Stimulated activated CD4-positive, alpha-beta T cell treated with anti-CD3 and anti-CD28 coated beads, Interleukin-1b, Interleukin-23, amount 100 ng/mL, for 24 hours (primary cell): ENCODE measurements at regions not wholly inside any gene's neighbourhood (a gene's known extent, or its start where the extent isn't known, plus 50 kb on each side); places are given as distances from the start of the nearest gene placed in this dataset.

ENCODE experiments used
- DNase-seq, 4 experiments: peaks; one replicate each; pipeline ENCODE4 v3.0.0-alpha.2; 2020; ENCODE audit warnings: low read depth in 4 of 4, low spot score in 1 of 4

- no peak for DNase-seq
Observed at GRCh38 chr9:89655990-89656657, 51.3 kb downstream of the GADD45G start.

GRCh38 chr9:89657295-89657694 is 52.5 kb downstream of the GADD45G start:
- no peak for DNase-seq

- no peak for DNase-seq
Observed at GRCh38 chr9:89657765-89658164, 53.0 kb downstream of the GADD45G start.

GRCh38 chr9:89658401-89658800 is 53.6 kb downstream of the GADD45G start:
- no peak for DNase-seq

- no peak for DNase-seq
Observed at GRCh38 chr9:89658931-89659330, 54.1 kb downstream of the GADD45G start.

GRCh38 chr9:89659473-89659872 is 54.7 kb downstream of the GADD45G start:
- DNase-seq, result no peak

GRCh38 chr9:89659891-89660685 is 55.3 kb downstream of the GADD45G start:
- DNase-seq, result no peak

GRCh38 chr9:89661391-89661949 is 56.7 kb downstream of the GADD45G start:
- DNase-seq, result no peak

GRCh38 chr9:89661956-89662717 is 57.3 kb downstream of the GADD45G start:
- DNase-seq, result no peak

GRCh38 chr9:89662718-89663613 is 58.2 kb downstream of the GADD45G start:
- DNase-seq, result no peak

- no peak for DNase-seq
Observed at GRCh38 chr9:89663614-89663970, 58.8 kb downstream of the GADD45G start.

GRCh38 chr9:89664010-89664409 is 59.2 kb downstream of the GADD45G start:
- DNase-seq, result no peak

GRCh38 chr9:89664896-89665329 is 60.1 kb downstream of the GADD45G start:
- DNase-seq, result no peak

GRCh38 chr9:89666364-89666763 is 61.6 kb downstream of the GADD45G start:
- DNase-seq, result no peak

GRCh38 chr9:89666950-89667349 is 62.1 kb downstream of the GADD45G start:
- DNase-seq, result no peak

- no peak for DNase-seq
Observed at GRCh38 chr9:89667726-89668125, 62.9 kb downstream of the GADD45G start.

GRCh38 chr9:89668216-89668865 is 63.5 kb downstream of the GADD45G start:
- no peak for DNase-seq

- no peak for DNase-seq
Observed at GRCh38 chr9:89668866-89669246, 64.0 kb downstream of the GADD45G start.

- DNase-seq, result no peak
Observed at GRCh38 chr9:89669361-89669842, 64.6 kb downstream of the GADD45G start.

GRCh38 chr9:89670114-89670513 is 65.3 kb downstream of the GADD45G start:
- DNase-seq, result no peak
